ENCODE measurements at regions not wholly inside any gene's neighbourhood (a gene's known extent, or its start where the extent isn't known, plus 50 kb on each side); places are given as distances from the start of the nearest gene placed in this dataset.

GRCh38 chr1:60564916-60565750, 491.6 kb upstream of the C1orf87 start:
- Histone ChIP-seq H3K27me3 (ENCODE audit: low read depth, low read length) (no peaks in the 10 kb centered on the region), H2AFZ (ENCODE audit: low read depth, low read length) (no peak overlapping the region), H4K20me1 (ENCODE audit: insufficient read depth, low read length) (no peaks in the 10 kb centered on the region), H3K9ac (ENCODE audit: low read length) (no peak overlapping the region), H3K79me2 (ENCODE audit: low read length) (no peaks in the 10 kb centered on the region), H3K4me2 (ENCODE audit: low read length) (no peak overlapping the region), H3K9me3 (ENCODE audit: insufficient read depth, low read length) (no peaks in the 10 kb centered on the region), H3K4me3 (ENCODE audit: low read length) (no peak overlapping the region), H3K36me3 (replicated peaks; ENCODE audit: low read depth, low read length) (no peaks in the 10 kb centered on the region), H3K4me1 (ENCODE audit: low read length) (no peaks in the 10 kb centered on the region), H3K27ac (ENCODE audit: low read length) (no peak overlapping the region)
- TF ChIP-seq, protein P1, sequence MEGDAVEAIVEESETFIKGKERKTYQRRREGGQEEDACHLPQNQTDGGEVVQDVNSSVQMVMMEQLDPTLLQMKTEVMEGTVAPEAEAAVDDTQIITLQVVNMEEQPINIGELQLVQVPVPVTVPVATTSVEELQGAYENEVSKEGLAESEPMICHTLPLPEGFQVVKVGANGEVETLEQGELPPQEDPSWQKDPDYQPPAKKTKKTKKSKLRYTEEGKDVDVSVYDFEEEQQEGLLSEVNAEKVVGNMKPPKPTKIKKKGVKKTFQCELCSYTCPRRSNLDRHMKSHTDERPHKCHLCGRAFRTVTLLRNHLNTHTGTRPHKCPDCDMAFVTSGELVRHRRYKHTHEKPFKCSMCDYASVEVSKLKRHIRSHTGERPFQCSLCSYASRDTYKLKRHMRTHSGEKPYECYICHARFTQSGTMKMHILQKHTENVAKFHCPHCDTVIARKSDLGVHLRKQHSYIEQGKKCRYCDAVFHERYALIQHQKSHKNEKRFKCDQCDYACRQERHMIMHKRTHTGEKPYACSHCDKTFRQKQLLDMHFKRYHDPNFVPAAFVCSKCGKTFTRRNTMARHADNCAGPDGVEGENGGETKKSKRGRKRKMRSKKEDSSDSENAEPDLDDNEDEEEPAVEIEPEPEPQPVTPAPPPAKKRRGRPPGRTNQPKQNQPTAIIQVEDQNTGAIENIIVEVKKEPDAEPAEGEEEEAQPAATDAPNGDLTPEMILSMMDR (IDR thresholded peaks at IDR 0.05; ENCODE audit: low read depth, low read length): no peak
- TF ChIP-seq EZH2phosphoT487 (IDR thresholded peaks at IDR 0.05; ENCODE audit: low read depth): no peak

DNA sequence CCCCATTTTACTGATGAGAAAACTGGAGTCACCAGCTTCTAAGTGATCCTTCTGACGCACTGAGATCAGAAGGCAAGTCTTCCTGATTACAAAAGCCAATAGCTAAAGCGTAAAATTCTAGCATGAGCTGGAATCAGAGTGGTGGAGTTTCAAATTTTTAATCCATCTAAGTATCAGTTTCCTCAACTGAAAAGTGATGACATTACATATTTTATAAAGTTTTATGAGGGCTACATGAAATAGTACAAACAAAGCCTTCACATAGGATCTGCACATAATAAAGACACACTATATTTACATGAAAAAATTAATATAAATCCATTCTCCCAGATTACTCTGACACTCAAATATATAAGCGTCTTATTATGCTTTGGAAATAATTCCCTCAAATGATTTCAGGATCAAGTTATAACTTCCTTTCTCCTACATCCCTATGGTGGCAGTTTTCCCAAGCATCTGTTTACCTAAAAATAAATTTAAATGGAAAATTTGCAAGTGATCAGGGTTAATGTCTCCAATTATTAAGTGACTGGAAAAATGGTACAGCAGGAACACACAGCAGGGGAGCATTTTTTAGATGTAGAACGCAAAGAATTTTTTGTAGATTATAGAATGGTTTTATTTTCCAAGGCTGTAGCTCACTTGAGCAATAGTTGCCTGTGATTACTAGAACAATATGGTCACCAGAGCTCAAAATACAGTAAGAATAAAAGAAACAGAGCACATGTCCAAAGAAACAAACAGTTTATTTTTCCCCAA, 490.4 kb upstream of the C1orf87 start:
- Histone ChIP-seq H3K27me3 (ENCODE audit: low read depth, low read length) (no peaks in the 10 kb centered on the region), H3K9ac (ENCODE audit: low read length) (no peak overlapping the region)

GRCh38 chr1:60562740-60563139, 489.2 kb upstream of the C1orf87 start:
- Histone ChIP-seq H3K4me3 (ENCODE audit: low read length) (no peak overlapping the region), H3K4me2 (ENCODE audit: low read length) (no peak overlapping the region), H3K36me3 (replicated peaks; ENCODE audit: low read depth, low read length) (no peaks in the 10 kb centered on the region), H3K27ac (ENCODE audit: low read length) (no peak overlapping the region), H3K9me3 (ENCODE audit: insufficient read depth, low read length) (no peaks in the 10 kb centered on the region), H4K20me1 (ENCODE audit: insufficient read depth, low read length) (no peaks in the 10 kb centered on the region), H3K79me2 (ENCODE audit: low read length) (no peaks in the 10 kb centered on the region), H3K4me1 (ENCODE audit: low read length) (peaks cover 11% of the 10 kb centered on the region; the same call in 1 of the 2 replicates), H3K9ac (ENCODE audit: low read length) (no peak overlapping the region), H2AFZ (ENCODE audit: low read depth, low read length) (no peak overlapping the region), H3K27me3 (ENCODE audit: low read depth, low read length) (no peaks in the 10 kb centered on the region)
- TF ChIP-seq EZH2phosphoT487 (IDR thresholded peaks at IDR 0.05; ENCODE audit: low read depth): no peak
- TF ChIP-seq, protein P1 (IDR thresholded peaks at IDR 0.05; ENCODE audit: low read depth, low read length): no peak

More for the DNA sequence above, 490.4 kb upstream of the C1orf87 start:
- Histone ChIP-seq H4K20me1 (ENCODE audit: insufficient read depth, low read length) (no peaks in the 10 kb centered on the region), H3K4me1 (ENCODE audit: low read length) (0 out of 2 replicates have a peak, but pooled peaks cover under 1% of the 10 kb centered on the region), H3K79me2 (ENCODE audit: low read length) (no peaks in the 10 kb centered on the region), H3K9me3 (ENCODE audit: insufficient read depth, low read length) (no peaks in the 10 kb centered on the region), H3K27ac (ENCODE audit: low read length) (no peak overlapping the region), H3K36me3 (replicated peaks; ENCODE audit: low read depth, low read length) (no peaks in the 10 kb centered on the region), H3K4me3 (ENCODE audit: low read length) (no peak overlapping the region), H2AFZ (ENCODE audit: low read depth, low read length) (no peak overlapping the region), H3K4me2 (ENCODE audit: low read length) (no peak overlapping the region)
- no peak for TF ChIP-seq EZH2phosphoT487 (IDR thresholded peaks at IDR 0.05; ENCODE audit: low read depth)
- TF ChIP-seq, protein P1 (IDR thresholded peaks at IDR 0.05; ENCODE audit: low read depth, low read length): no peak

- no peak for TF ChIP-seq EZH2phosphoT487 (IDR thresholded peaks at IDR 0.05; ENCODE audit: low read depth)
- TF ChIP-seq, protein P1 (IDR thresholded peaks at IDR 0.05; ENCODE audit: low read depth, low read length): no peak
- Histone ChIP-seq H3K27ac (ENCODE audit: low read length) (no peak overlapping the region), H3K4me3 (ENCODE audit: low read length) (no peak overlapping the region), H2AFZ (ENCODE audit: low read depth, low read length) (no peak overlapping the region), H3K27me3 (ENCODE audit: low read depth, low read length) (no peaks in the 10 kb centered on the region), H3K4me1 (ENCODE audit: low read length) (peaks cover 11% of the 10 kb centered on the region; the same call in 1 of the 2 replicates), H3K9ac (ENCODE audit: low read length) (no peak overlapping the region), H3K36me3 (replicated peaks; ENCODE audit: low read depth, low read length) (no peaks in the 10 kb centered on the region), H3K4me2 (ENCODE audit: low read length) (no peak overlapping the region), H3K79me2 (ENCODE audit: low read length) (no peaks in the 10 kb centered on the region), H4K20me1 (ENCODE audit: insufficient read depth, low read length) (no peaks in the 10 kb centered on the region), H3K9me3 (ENCODE audit: insufficient read depth, low read length) (no peaks in the 10 kb centered on the region)
Observed at GRCh38 chr1:60560701-60561100, 487.1 kb upstream of the C1orf87 start.

Measured in OCI-LY3 (cell line).